GM21717 (cell line): ENCODE measurements at regions not wholly inside any gene's neighbourhood (a gene's known extent, or its start where the extent isn't known, plus 50 kb on each side); places are given as distances from the start of the nearest gene placed in this dataset.
A peak's percentile ranks its signal among the peaks of the same experiment; 100 is the strongest.
"Not testable (repeated sequence)": the region's sequence is repeated elsewhere in the genome, so short reads cannot be mapped to it uniquely, and the experiment has no call there.

Experiments used
- ATAC-seq: cut with Tn5 transposase; IDR thresholded peaks from one replicate; pipeline ENCODE4 v1.9.1; 2021; ENCODE audit warnings: mild to moderate bottlenecking, moderate library complexity; ENCODE audit not compliant: unreplicated experiment

DNA sequence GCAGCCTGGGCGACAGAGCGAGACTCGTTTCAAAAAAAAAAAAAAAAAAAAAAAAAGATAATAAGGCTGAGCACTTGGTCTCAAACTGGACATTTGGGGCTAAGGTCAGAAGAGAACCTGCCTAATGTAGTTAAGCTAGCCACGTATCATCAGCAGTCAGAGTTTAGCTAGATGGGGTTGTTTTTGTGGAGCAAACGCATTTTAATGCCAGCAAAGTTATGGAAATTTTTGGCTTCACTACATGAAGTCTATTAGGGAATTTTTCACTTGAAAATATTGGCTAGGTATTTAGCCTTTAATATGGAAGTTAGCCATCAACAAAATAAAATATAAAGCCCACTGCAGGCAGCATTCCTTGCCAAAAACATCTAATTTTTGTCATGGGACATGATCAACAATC, 902.9 kb upstream of the CDH18 start:
- not testable (repeated sequence) for ATAC-seq

DNA sequence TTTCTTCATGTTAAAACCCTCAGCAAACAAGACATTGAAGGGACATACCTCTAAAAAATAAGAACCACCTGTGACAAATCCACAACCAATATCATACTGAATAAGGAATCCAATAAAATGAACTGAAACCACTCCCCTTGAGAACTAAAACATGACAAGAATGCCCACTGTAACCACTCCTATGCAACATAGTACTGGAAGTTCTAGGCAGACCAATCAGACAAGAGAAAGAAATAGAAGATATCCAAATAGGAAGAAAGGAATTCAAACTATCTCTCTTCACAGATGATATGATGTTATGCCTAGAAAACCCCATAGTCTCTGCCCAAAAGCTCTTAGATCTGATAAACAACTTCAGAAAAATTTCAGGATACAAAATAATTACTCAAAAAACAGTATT, 887.7 kb upstream of the CDH18 start:
- not testable (repeated sequence) for ATAC-seq

DNA sequence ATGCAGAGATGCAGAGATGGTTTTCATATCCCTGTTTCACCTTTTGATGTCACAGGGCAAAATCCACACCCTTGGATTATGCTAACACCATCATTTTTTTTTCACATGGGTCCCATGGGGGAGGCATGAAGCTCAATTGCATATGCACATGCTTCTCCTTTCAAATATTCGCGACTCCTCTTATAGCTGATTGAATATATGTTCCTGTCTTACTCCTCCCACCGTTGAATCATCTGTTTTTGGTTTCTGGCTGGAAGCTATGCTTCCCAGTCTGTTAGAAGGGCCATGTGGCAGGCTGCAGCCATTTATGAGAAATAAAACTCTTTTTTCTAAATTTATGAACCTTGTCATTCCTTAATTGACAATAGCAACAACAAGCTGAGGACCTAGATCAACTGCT, 877.9 kb upstream of the CDH18 start:
- not testable (repeated sequence) for ATAC-seq

DNA sequence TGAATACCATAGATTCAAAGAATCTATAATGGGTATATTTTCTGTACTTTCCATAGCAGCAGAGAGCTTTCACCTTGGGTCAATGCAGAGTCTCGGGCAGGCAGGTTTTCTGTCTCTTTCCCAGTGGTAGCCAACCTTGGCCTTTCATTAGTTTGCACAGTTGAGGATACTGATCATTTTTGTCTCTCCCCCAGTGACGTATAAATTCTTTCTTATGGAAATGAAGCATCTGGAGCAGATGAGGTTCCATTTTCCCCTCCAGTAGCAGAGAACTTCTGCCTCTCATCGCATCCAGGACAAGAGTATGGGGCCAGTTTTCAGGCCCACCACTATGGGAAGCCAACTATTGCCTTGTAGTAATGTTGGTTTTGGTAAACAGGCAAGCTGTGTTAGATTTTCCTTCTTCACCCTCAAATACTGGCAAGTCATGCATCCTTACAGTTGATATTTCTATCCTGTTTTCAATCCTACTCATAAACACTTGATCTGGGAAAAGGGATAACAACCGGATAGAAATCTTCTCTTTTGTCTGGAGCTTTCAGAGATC, 845.2 kb upstream of the CDH18 start:
- no peak for ATAC-seq

DNA sequence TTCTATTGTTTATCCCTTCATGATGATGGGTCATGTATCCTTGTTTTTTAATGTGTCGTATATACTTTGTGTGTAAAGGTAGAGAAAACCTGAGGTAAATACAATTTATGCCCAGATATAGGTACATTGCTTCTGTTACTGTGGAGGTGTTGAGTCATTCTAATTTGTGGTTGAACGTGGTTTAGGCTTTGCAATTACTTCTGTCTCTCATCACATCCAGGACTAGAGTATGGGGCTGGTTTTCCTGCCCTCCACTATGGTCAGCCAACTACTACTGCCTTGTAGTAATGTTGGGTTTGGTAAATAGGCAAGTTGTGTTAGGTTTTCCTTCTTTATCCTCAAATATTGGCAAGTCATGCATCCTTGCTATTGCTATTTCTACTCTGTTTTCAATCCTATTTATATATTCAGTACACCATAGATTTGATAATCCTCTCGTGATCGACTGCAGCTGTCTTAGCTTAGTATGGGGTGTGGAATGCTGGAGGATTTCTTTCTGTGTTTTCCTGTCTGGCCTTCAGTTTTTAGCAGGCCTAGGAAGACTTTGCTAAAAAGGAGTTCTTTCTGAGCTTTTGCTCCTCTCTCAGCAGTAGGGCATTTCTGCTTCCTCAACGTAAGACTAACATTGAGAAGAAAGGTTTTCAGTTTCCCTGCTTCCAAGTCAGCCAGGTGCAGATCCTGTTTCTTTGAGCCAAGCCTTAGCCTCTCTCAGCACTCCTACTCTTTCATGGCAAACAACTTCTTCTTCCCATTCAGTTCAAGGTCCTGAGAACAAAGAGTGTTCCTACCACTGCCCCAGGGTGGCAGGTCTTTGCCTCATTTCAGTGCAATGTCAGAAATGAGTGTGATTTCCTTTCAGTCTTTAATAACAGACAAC, 844.4 kb upstream of the CDH18 start:
- ATAC-seq = no peak

DNA sequence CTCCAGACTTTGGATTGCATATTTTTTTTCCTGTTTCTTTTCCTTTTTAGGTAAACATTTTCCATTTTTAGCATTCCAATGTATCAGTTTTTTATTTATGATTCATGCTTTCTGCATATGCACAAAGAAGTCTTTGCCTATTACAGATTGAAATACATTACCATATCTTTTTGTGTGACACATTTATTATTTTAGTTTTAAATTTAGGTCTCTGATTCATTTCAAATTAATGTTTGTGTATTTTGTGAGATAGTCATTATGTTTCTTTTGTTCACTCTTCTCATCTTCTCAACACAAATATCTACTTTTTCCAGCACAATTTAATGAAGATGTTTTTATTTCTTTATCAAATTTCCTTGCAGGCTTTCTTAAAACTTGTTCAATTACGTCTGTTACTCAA, 838.0 kb upstream of the CDH18 start:
- ATAC-seq = not testable (repeated sequence)

DNA sequence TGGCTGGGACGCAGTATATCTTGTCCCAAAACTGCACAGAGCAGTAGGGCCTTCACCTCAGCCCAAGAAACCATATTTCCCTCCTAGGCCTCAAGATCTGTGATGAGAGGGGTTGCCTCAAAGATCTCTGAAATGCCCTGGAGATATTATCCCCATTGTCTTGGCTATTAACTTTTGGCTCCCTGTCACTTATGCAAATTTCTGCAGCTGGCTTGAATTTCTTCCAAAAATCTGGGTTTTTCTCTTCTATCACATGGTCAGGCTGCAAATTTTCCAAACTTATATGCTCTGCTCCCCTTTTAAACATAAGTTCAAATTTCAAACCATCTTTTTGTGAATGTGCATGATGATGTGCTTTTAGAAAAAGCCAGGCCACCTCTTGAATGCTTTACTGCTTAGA, 809.2 kb upstream of the CDH18 start:
- ATAC-seq = not testable (repeated sequence)

DNA sequence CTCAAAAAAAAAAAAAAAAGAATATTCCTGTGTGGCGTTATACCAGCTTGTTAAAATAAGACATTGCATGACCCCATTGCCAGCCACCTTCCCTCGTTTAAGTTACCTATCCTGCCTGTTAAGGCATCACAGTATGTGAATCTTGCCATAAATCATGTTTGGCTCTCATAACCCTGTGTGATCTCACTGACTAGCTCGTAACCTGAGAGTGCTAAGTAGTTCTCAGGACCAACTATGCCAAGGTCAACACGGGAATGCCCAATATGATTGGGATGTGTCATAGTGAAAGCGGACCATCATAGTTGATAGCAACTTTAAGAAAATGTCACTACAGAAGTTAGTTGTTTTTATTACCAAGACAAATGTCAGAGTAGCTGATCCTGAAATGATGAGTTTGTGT, 796.8 kb upstream of the CDH18 start:
- not testable (repeated sequence) for ATAC-seq

DNA sequence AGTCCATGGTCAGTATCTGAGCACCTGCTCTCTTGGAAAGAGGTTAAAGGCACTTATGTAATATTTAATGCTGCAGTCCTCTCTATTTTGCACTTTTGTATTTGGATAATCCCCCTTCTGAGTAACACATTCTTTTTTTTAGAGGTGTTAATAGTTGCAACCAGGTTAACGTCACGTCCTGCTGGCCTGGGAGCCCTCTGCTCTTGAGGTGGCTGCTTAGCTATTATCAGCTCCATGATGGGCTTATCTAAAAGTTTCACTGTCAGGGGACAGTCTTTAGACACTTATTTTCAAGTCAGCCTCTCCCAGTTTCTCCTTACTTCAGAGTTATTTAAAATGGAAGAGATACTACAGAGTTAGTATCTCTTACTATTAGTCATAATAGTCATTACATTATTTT, 795.5 kb upstream of the CDH18 start:
- not testable (repeated sequence) for ATAC-seq

DNA sequence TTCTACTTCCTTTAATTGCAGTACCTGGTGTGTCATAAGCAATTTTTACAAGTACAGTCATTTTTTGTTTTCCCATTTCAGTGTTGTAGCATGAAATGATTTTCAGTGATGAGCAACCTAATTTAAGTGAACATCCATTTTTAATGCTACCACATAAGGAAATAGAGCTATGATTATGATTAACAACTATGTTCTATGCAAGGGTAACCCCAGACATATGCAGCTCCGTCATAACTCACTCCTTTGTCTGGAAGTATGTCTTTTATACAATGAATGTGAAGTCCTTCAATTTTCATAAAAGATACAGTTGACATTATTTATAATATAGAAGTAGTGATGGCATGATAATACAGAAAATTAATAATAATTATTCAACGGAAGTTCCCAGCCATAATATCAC, 783.3 kb upstream of the CDH18 start:
- not testable (repeated sequence) for ATAC-seq

DNA sequence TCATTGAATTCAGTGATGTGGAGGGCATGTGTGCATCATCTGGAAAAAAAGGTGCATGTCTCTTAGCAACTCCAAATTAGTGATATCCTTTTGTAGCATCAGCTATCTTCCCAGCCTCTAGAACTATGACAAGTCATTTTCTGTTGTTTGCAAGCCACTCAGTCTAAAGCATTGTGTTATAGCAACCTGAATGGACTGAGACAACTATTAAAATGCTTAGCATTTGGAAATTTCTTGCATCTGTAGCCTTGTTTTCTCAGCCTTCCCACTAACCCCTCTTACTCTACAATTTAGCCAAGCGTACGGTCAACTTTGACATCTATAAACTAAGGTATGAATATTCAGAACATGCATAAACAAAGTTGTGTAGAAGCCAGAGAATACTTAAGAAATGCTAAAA, 777.1 kb upstream of the CDH18 start:
- ATAC-seq = not testable (repeated sequence)

DNA sequence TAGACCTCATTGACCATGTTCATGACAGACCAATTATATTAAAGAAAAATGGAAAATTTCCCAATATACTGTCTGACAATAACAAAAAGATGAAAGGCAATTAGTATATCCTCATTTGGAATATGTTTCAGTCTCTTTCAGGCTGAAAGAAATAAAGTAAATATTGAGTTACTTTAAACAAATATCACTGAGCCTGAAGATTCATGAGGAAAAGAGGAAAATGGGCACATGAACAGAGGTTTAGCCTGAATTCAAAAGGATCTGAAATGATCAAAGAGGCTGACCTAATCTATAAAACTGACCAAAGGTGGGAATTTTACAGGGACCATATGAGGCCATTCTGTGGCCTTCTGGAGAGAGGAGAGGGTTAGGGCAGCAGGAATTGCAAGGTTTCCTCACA, 771.5 kb upstream of the CDH18 start:
- not testable (repeated sequence) for ATAC-seq

DNA sequence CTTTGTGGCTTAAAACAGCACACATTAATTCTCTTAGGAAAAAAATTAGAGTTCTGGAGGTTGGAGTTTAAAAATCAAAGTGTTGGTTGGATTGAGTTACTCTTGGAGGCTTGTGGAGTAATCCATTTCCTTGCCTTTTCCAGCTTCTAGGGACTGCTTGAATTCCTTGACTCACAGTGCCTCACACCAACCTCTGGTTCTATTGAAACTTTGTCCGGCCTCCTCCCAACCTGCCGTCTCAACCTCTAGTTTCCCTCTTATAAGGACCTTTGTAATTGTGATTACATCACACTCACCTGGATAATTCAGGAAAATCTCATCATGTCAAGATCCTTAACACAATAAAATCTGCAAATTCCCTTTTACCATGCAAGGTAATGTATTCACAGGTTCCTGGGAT, 764.2 kb upstream of the CDH18 start:
- ATAC-seq = not testable (repeated sequence)

DNA sequence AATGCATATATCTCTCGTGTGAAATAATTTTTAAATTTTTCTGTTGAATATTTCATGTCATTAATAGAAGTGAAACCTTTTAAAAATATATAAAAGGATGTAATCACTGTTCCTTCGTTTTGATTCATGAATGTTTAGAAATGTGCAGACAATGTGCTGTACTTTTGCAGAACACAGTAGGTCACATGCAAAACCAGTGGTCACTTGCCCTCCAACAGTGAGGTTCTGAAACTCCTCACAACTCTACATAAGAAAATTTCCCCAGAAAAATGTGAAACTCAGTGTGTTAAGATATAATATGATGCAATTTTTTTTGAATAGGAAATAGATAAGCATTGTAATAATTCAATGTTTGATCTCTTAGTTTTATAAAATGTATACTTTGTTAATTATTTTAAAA, 747.7 kb upstream of the CDH18 start:
- ATAC-seq = peak; percentile 78

DNA sequence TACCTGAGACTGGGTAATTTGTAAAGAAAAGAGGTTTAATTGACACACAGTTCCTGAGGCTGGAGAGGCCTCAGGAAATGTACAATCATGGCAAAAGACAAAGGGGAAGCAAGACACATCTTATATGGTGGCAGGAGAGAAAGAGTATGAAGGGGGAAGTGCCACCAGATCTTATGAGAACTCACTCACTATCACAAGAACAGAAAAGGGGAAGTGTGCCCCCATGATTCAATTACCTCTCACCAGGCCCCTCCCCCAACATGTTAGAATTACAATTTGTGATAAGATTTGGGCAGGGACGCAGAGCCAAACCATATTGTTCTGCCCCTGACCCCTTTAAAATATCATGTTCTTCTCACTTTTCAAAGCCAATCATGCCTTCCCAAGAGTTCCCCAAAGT, 744.2 kb upstream of the CDH18 start:
- ATAC-seq = not testable (repeated sequence)

DNA sequence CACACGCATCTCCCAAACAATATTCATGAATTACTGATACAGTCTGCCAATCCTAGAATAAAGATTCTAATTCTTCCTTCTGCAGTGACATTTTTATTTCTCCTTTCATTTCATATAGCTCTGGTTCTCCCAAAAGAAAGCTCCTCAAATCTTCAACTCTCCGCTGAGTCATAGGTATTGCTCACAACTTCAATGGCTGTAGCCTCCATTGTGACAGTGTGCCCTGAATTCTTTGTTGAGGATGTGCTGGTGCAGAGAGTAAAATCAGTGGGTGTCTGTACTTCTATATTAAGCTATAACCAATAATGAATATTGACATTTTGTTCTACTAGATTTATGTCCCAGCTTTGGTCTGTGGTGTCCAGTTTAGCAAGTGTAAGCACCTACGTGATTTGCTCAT, 733.3 kb upstream of the CDH18 start:
- not testable (repeated sequence) for ATAC-seq

DNA sequence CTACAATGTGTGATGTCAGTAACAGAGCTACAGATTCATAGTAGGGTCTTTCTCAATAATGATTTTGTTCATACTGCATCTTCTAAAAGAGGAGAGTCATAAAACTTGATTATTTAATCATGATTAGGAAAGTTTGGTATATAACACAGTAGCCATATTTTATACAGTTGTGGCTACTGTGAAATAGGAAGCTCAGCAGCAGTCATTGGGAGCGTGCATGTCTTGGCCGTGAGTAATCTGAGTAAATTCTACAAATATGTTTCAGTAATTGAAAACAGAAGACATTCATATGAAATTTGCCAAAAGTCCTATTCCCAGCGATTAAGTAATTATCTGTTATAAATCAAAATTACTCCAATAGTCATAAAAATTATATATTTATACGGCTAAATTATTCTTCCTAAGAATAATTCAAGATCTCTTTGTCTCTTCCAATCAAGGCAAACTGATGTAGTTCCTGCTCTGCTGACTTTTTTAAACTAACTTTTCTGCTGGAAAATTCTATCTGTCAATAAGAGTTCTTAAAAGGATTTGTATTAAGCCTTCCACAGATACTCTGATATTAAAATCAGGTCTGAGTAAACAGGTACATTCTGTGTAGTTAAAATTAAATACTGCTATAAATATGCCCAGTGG, 723.6 kb upstream of the CDH18 start:
- ATAC-seq = not testable (repeated sequence)

DNA sequence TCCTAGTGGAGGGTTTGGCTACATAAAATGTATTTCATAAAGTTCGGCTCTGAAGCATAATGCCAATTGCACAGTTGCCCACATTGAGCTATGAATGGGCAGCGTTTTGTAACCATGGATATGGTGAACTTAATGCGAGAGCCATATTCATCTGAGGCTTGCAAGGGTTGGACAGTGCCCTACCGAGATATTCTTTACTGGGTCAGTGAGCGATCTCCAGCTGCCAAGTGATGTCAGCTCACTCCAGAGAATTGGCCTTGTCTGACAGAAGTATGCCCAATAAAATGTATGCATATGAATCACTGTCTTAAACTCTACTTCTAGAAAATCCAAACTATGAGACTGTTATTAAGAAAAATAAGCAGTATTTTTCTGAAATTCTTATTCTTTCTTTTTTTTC, 719.6 kb upstream of the CDH18 start:
- ATAC-seq = not testable (repeated sequence)

DNA sequence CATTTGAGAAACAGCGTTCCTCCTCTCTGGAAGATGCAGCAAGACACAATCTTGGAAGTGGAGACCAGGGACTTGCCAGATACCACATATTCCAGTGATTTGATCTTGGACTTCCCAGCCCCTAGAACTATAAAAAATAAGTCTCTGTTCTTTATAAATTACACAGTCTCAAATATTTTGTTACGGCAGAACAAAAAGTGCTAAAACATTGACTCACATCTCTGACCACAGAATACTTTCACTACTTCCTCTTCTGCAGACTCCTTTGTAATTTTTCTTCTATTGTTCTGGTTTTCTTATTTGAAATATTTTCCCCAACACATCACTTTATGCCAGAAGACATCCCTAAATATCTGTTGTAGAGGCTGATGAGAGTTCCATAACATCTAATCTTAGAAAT, 706.1 kb upstream of the CDH18 start:
- ATAC-seq = no peak

DNA sequence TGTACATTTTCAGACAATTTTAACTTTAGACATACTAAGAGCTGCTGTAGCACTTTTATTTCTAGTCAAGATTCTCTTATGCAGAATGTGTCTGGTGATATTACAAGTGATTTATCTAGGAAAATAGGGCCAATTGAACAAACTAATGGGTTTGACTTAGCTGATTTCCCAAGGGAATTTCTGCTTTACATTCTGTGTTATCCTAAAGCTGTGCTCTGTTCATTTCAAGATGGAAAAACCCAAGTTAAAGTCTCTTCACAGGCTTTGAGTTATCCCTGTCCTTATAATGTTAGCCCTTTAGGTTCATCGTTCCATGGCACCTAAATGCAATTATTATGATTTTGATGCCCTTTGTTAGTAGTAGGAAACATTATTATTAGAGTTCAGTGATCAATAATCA, 704.9 kb upstream of the CDH18 start:
- no peak for ATAC-seq

DNA sequence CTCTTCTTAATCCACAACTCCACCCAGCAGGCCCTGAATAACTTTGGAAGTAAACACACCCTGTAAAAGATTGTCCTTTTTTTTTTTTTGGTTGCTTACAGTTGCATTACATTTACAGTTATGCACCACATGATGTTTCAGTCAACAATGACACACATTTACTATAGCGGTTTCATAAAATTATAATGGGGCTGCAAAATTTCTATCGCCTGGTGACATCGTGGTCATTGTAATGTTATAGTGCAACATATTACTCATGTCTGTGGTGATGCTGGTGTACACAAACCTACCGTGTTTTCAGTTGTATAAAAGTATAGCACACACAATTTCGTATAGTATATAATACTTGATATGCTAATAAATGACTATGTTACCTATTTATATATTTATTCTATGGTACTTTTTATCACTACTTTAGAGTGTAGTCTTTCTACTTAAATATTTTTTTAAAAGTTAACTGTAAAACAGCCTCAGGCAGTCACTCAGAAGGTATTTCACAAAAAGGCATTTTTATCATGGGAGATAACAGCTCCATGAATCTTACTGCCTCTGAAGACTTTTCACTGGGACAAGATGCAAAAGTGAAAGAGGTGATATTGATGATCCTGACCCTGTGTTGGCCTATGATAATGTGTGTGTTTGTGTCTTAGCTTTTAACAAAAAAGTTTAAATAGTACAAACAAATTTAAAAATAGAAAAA, 695.4 kb upstream of the CDH18 start:
- no peak for ATAC-seq
